T-cell (primary cell): ENCODE measurements at regions not wholly inside any gene's neighbourhood (a gene's known extent, or its start where the extent isn't known, plus 50 kb on each side); places are given as distances from the start of the nearest gene placed in this dataset.

Experiments used
- ATAC-seq, 4 experiments: fragments of 200-7000 bp in 3 of 4; fragments of 150-1000 bp in 1 of 4; cut with Tn5 transposase; replicated peaks in 1 of 4; 1 replicate in 3 of 4; 2 replicates in 1 of 4; pipeline ENCODE4 v1.10.0; 2021; ENCODE audit warnings: moderate library complexity in 3 of 4, mild to moderate bottlenecking in 2 of 4, moderate number of reproducible peaks in 1 of 4
- CTCF ChIA-PET, 2 donors: fragments of 300-600 bp; sonication (Branson Sonifier 250); formaldehyde crosslinking; loops; one replicate each; lab custom pipeline; 2022; ENCODE audit warnings: antibody characterized with exemption in 2 of 2; lab: Charles Lee
- POLR2A ChIA-PET, 2 donors: fragments of 300-600 bp; sonication (Branson Sonifier 250); formaldehyde crosslinking; loops; one replicate each; lab custom pipeline; 2022; ENCODE audit warnings: antibody characterized with exemption in 2 of 2; lab: Charles Lee
- DNase-seq, 35 experiments: peaks; one replicate each; pipeline versions ENCODE4 v3.0.0 to v3.0.0-alpha.2; 2013 to 2023
- H3K27ac ChIP-seq: one replicate; pipeline ENCODE4 v1.5.1; 2013; ENCODE audit warnings: low read length
- H3K27me3 ChIP-seq, 2 experiments: replicated peaks in 1 of 2; 1 replicate in 1 of 2; 2 replicates in 1 of 2; pipeline versions ENCODE4 v1.6.1 to v1.7.0; 2013; ENCODE audit warnings: low read length in 1 of 2, mixed read lengths in 1 of 2; ENCODE audit not compliant: control insufficient read depth in 2 of 2, insufficient read depth in 2 of 2; ENCODE audit errors: extremely low read depth in 1 of 2
- H3K36me3 ChIP-seq, 2 donors: 1 replicate in 1 of 2; 2 replicates in 1 of 2; pipeline versions ENCODE4 v1.6.1 to v1.7.0; 2013; ENCODE audit warnings: low read length in 1 of 2; ENCODE audit not compliant: control insufficient read depth in 2 of 2, insufficient read depth in 1 of 2; ENCODE audit errors: extremely low read depth in 1 of 2
- H3K4me1 ChIP-seq, 2 experiments: 1 replicate in 1 of 2; 2 replicates in 1 of 2; pipeline versions ENCODE4 v1.6.1 to v1.7.0; 2013; ENCODE audit warnings: low read length in 2 of 2, mixed read lengths in 1 of 2; ENCODE audit not compliant: insufficient read depth in 2 of 2, control insufficient read depth in 1 of 2; ENCODE audit errors: extremely low read depth in 1 of 2
- H3K4me3 ChIP-seq, 2 donors: 1 replicate in 1 of 2; 2 replicates in 1 of 2; pipeline versions ENCODE4 v1.5.1 to v1.7.0; 2013; ENCODE audit warnings: mild to moderate bottlenecking in 2 of 2, low read length in 1 of 2, moderate library complexity in 1 of 2; ENCODE audit not compliant: control insufficient read depth in 1 of 2; ENCODE audit errors: extremely low read depth in 1 of 2
- H3K9me3 ChIP-seq: 2 replicates; pipeline ENCODE4 v1.7.0; 2013
- H3K27ac Mint-ChIP-seq, 2 donors: one replicate each; pipeline ENCODE4 v1.8.0; 2020 to 2021; ENCODE audit warnings: mild to moderate bottlenecking in 2 of 2, mixed read lengths in 2 of 2
- H3K27me3 Mint-ChIP-seq, 2 donors: one replicate each; pipeline ENCODE4 v1.8.0; 2021 to 2022; ENCODE audit warnings: mixed read lengths in 2 of 2
- H3K36me3 Mint-ChIP-seq: one replicate; pipeline ENCODE4 v1.8.0; 2021; ENCODE audit warnings: mixed read lengths
- H3K4me1 Mint-ChIP-seq, 3 donors: one replicate each; pipeline ENCODE4 v1.8.0; 2020 to 2022; ENCODE audit warnings: mixed read lengths in 3 of 3, mild to moderate bottlenecking in 1 of 3
- H3K4me3 Mint-ChIP-seq, 3 donors: one replicate each; pipeline ENCODE4 v1.8.0; 2020 to 2022; ENCODE audit warnings: mild to moderate bottlenecking in 3 of 3, mixed read lengths in 3 of 3, moderate library complexity in 3 of 3
- H3K9me3 Mint-ChIP-seq, 3 donors: one replicate each; pipeline ENCODE4 v1.8.0; 2020 to 2022; ENCODE audit warnings: mixed read lengths in 3 of 3
- WGBS: methylation state at CpG from one replicate; pipeline ENCODE4 v1.1.5; 2013; ENCODE audit warnings: missing lambda C conversion rate; ENCODE audit not compliant: insufficient coverage; 5-methylcytosine and 5-hydroxymethylcytosine counted together

GRCh38 chr4:52350926-52351325, 299.8 kb downstream of the SPATA18 start:
- Histone ChIP-seq H3K9me3 (no peaks in the 10 kb centered on the region), H3K36me3 (no peaks in the 10 kb centered on the region), H3K27me3 (no peaks in the 10 kb centered on the region), H3K4me3 (no peak overlapping the region), H3K4me1 (no peaks in the 10 kb centered on the region), H3K27ac (no peak overlapping the region)
- Mint-ChIP-seq H3K4me3 (no peak overlapping the region), H3K27me3 (peaks cover 3 to 4% of the 10 kb centered on the region in 2 donors), H3K36me3 (no peaks in the 10 kb centered on the region), H3K27ac (no peak overlapping the region), H3K4me1 (no peaks in the 10 kb centered on the region), H3K9me3 (peaks cover 0 to 6% (median 4%) of the 10 kb centered on the region in 3 donors)
- ChIA-PET POLR2A (no interaction called here), CTCF (no interaction called here)
- DNase-seq: no peak
- ATAC-seq: no peak
- WGBS: no CpG with 5 or more reads among the region's 1 CpG

GRCh38 chr4:52358366-52358765, 300.7 kb downstream of the USP46 start:
- CTCF ChIA-PET: no interaction called here

GRCh38 chr4:52358883-52359321, 300.2 kb downstream of the USP46 start:
- no peaks in the 10 kb centered on the region for H3K36me3 ChIP-seq
- Mint-ChIP-seq H3K27me3 (no peaks in the 10 kb centered on the region), H3K4me3 (no peak overlapping the region), H3K27ac (no peak overlapping the region), H3K4me1 (no peaks in the 10 kb centered on the region), H3K9me3 (peaks cover 0 to 4% (median 0%) of the 10 kb centered on the region in 3 donors), H3K36me3 (no peaks in the 10 kb centered on the region)
- no peak overlapping the region for H3K4me3 ChIP-seq
- CTCF ChIA-PET: no interaction called here
- no peak overlapping the region for H3K27ac ChIP-seq
- H3K9me3 ChIP-seq: no peaks in the 10 kb centered on the region
- DNase-seq (no peak), ATAC-seq (no peak)
- no CpG with 5 or more reads among the region's 1 CpG for WGBS
- H3K27me3 ChIP-seq: no peaks in the 10 kb centered on the region
- no peaks in the 10 kb centered on the region for H3K4me1 ChIP-seq
- POLR2A ChIA-PET: no interaction called here

More at GRCh38 chr4:52358366-52358765, 300.7 kb downstream of the USP46 start:
- DNase-seq (no peak), ATAC-seq (no peak)
- H3K4me3 Mint-ChIP-seq: no peak overlapping the region
- H3K36me3 ChIP-seq: no peaks in the 10 kb centered on the region
- peaks cover 0 to 4% (median 0%) of the 10 kb centered on the region in 3 donors for H3K9me3 Mint-ChIP-seq
- no peak overlapping the region for H3K27ac Mint-ChIP-seq
- WGBS: 77% methylated on average over 8 of the region's 9 CpGs
- H3K4me1 Mint-ChIP-seq: no peaks in the 10 kb centered on the region
- no peaks in the 10 kb centered on the region for H3K9me3 ChIP-seq
- POLR2A ChIA-PET: no interaction called here
- H3K36me3 Mint-ChIP-seq: no peaks in the 10 kb centered on the region
- no peaks in the 10 kb centered on the region for H3K27me3 ChIP-seq
- H3K27me3 Mint-ChIP-seq: no peaks in the 10 kb centered on the region
- no peak overlapping the region for H3K27ac ChIP-seq
- no peak overlapping the region for H3K4me3 ChIP-seq
- H3K4me1 ChIP-seq: no peaks in the 10 kb centered on the region

DNA sequence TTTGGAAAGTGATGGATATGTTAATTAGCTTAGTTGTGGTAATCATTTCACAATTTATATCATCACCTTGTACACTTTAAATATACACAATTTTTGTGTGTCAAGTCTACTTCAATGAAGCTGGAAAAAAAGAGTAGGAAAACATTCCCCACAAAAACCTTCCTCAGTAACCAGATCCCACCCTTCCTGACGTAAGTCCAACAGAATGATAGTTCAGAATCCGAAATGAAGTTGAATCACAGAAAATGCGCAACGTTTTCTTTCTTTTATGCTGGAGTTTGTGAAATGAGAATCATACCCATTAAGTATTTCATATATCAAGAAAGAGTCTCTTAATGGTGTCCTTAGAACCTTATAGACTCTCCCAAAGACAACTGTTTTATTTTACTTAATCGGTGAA, 292.9 kb downstream of the USP46 start:
- no peaks in the 10 kb centered on the region for H3K36me3 ChIP-seq
- H3K4me3 Mint-ChIP-seq: no peak overlapping the region
- no peaks in the 10 kb centered on the region for H3K27me3 ChIP-seq
- no peaks in the 10 kb centered on the region for H3K9me3 Mint-ChIP-seq
- H3K4me3 ChIP-seq: no peak overlapping the region
- H3K27ac ChIP-seq: no peak overlapping the region
- ChIA-PET CTCF (no interaction called here), POLR2A (no interaction called here)
- no CpG with 5 or more reads among the region's 5 CpGs for WGBS
- no peaks in the 10 kb centered on the region for H3K4me1 Mint-ChIP-seq
- no peaks in the 10 kb centered on the region for H3K27me3 Mint-ChIP-seq
- H3K36me3 Mint-ChIP-seq: no peaks in the 10 kb centered on the region
- no peak overlapping the region for H3K27ac Mint-ChIP-seq
- ATAC-seq (no peak), DNase-seq (no peak)
- no peaks in the 10 kb centered on the region for H3K9me3 ChIP-seq
- no peaks in the 10 kb centered on the region for H3K4me1 ChIP-seq

GRCh38 chr4:52366621-52367020, 292.5 kb downstream of the USP46 start:
- no peaks in the 10 kb centered on the region for H3K36me3 Mint-ChIP-seq
- no peak for DNase-seq
- H3K9me3 Mint-ChIP-seq: no peaks in the 10 kb centered on the region
- no peaks in the 10 kb centered on the region for H3K4me1 Mint-ChIP-seq
- ChIA-PET CTCF (no interaction called here), POLR2A (no interaction called here)
- Histone ChIP-seq H3K36me3 (no peaks in the 10 kb centered on the region), H3K9me3 (no peaks in the 10 kb centered on the region), H3K27me3 (no peaks in the 10 kb centered on the region), H3K27ac (no peak overlapping the region), H3K4me1 (no peaks in the 10 kb centered on the region), H3K4me3 (no peak overlapping the region)
- H3K27ac Mint-ChIP-seq: no peak overlapping the region
- ATAC-seq: no peak
- H3K4me3 Mint-ChIP-seq: no peak overlapping the region
- no peaks in the 10 kb centered on the region for H3K27me3 Mint-ChIP-seq
- 100% methylated on average over 1 of the region's 4 CpGs for WGBS

- 71% methylated on average over 1 of the region's 2 CpGs for WGBS
- no peak for DNase-seq
- ChIA-PET POLR2A (no interaction called here), CTCF (interaction anchor here in 1 of 2 donors (1.1 kb wide), 1 partner anchor 9 kb away, joined by 3 read pairs; no protein-coding TSS in a partner anchor)
- no peak overlapping the region for H3K27ac ChIP-seq
- no peaks in the 10 kb centered on the region for H3K36me3 ChIP-seq
- H3K4me3 Mint-ChIP-seq: no peak overlapping the region
- no peak overlapping the region for H3K27ac Mint-ChIP-seq
- no peaks in the 10 kb centered on the region for H3K27me3 Mint-ChIP-seq
- no peak overlapping the region for H3K4me3 ChIP-seq
- no peaks in the 10 kb centered on the region for H3K27me3 ChIP-seq
- no peaks in the 10 kb centered on the region for H3K36me3 Mint-ChIP-seq
- no peaks in the 10 kb centered on the region for H3K9me3 Mint-ChIP-seq
- H3K4me1 Mint-ChIP-seq: no peaks in the 10 kb centered on the region
- H3K9me3 ChIP-seq: no peaks in the 10 kb centered on the region
- H3K4me1 ChIP-seq: no peaks in the 10 kb centered on the region
- no peak for ATAC-seq
Measured at GRCh38 chr4:52367282-52367830, 291.7 kb downstream of the USP46 start.

GRCh38 chr4:52368895-52369294, 290.2 kb downstream of the USP46 start:
- H3K36me3 Mint-ChIP-seq: no peaks in the 10 kb centered on the region
- Histone ChIP-seq H3K9me3 (no peaks in the 10 kb centered on the region), H3K4me3 (no peak overlapping the region), H3K27me3 (no peaks in the 10 kb centered on the region), H3K27ac (no peak overlapping the region), H3K4me1 (no peaks in the 10 kb centered on the region), H3K36me3 (no peaks in the 10 kb centered on the region)
- DNase-seq: no peak
- ATAC-seq: no peak
- no peak overlapping the region for H3K4me3 Mint-ChIP-seq
- ChIA-PET CTCF (no interaction called here), POLR2A (no interaction called here)
- no peak overlapping the region for H3K27ac Mint-ChIP-seq
- H3K9me3 Mint-ChIP-seq: no peaks in the 10 kb centered on the region
- WGBS: 77% methylated on average over 4 of the region's 6 CpGs
- no peaks in the 10 kb centered on the region for H3K27me3 Mint-ChIP-seq
- H3K4me1 Mint-ChIP-seq: no peaks in the 10 kb centered on the region
